HL-60/S4 treated with phorbol 12-myristate 13-acetate at 8.2 ng/mL for 4 days and 3 days (cell line): ENCODE measurements at regions not wholly inside any gene's neighbourhood (a gene's known extent, or its start where the extent isn't known, plus 50 kb on each side); places are given as distances from the start of the nearest gene placed in this dataset.

Experiments
- in situ Hi-C: fragments of 300-500 bp; cut with MboI; formaldehyde crosslinking; loops from 2 replicates; pipeline ENCODE4 v1.15.0; 2022; ENCODE audit warnings: low sequenced_read_pairs

GRCh38 chr2:129777762-129778583, 201.5 kb upstream of the RAB6C start:
- in situ Hi-C loops = no loop called here

DNA sequence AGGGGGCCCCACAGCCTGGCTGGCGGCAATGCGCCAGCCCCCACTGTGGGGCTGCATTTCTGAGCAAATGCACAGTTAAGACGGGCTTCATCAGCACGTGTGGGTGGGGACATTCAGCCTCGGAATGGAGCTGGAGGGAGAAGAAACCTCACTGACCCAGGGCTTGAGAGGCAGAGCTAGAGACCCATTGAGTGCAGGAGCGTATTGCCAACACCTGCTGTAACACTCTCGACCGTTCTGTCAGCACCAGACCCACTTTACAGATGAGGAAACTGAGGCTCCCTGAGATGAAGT, 200.9 kb upstream of the RAB6C start:
- in situ Hi-C loops = no loop called here

- in situ Hi-C loops = no loop called here
Observed at GRCh38 chr2:129779783-129780182, 199.7 kb upstream of the RAB6C start.

GRCh38 chr2:129780316-129781270, 198.9 kb upstream of the RAB6C start:
- in situ Hi-C loops = no loop called here

DNA sequence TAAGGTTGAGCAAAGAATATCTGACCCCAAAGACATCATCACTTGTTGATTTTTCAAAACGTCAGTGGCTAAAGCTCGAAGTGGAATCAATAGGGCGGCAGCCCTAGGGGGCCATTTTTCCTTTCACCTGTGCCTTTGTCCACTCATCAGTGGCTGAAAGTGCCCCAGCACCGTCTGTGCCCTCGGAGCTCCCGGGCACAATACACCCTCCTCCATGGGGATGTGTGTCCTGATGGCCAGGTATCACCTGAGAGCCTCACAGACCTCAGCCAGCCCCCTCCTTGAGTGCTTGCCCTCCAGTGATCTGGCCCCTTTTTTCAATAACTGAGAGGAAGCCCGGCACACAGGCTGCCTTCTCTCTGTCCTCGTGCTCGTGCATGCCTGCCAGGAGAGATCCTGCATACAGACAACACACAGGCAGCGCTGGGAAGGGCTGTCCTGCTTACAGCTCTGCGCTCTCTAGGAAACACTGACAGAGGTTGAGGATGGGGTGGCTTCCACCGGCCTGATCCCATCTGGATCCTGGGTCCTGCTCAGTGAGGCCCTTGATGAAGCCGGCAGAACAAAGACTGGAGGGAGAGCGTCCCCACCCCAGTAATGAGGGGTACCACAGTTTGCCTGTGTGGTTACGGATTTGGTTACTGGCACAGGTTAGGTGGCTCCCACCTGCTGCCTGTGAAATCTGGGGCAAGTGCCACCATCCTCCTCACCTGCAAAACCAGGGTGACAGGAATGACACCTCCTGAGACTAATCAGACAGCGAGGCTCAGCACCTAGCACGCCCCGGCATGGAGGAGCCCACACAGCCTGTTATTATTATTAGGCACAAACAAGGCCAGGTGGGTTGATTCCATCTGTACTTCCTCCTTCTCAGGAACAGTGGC, 197.5 kb upstream of the RAB6C start:
- in situ Hi-C loops = no loop called here

DNA sequence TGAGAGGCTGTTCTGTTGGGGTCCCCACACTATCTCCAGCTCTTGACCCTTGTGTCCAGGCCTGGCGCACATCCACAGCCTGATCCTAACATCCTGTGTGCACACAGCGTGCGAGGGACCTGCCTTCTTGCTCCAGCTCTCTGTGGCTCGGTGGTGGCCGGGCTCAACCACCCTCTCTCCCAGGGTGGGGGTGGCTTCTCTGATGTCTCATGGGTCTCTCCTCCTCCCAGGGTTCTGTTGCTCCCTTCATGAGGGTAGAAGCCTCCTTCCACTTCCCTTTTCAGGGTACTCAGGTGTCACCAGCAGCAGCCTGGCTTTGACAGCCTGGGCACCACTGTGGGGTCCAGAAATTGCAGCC, 196.9 kb upstream of the RAB6C start:
- in situ Hi-C loops = no loop called here

GRCh38 chr2:129784486-129784885, 195.0 kb upstream of the RAB6C start:
- in situ Hi-C loops = no loop called here

DNA sequence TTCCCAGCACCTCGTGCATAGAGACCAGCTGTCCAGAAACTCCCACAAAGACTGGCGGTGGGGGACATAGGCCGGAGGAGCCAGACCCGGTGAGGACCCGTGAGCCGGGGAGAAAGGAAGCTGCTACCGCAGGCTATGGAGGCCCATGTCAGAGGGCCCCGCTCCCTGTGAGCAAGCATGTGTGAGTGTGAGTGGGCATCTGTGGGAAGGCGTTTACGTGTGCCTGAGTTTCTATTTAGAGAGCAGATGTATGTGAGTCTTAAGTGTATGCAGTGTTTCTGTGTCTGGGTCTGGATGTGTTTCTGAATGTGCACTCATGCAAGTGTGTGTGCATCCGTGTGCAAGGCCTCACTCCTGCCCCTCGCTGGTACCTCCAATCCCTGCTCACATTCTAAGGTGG, 187.8 kb upstream of the RAB6C start:
- in situ Hi-C loops = no loop called here

GRCh38 chr2:129793431-129793902, 186.0 kb upstream of the RAB6C start:
- in situ Hi-C loops = no loop called here

DNA sequence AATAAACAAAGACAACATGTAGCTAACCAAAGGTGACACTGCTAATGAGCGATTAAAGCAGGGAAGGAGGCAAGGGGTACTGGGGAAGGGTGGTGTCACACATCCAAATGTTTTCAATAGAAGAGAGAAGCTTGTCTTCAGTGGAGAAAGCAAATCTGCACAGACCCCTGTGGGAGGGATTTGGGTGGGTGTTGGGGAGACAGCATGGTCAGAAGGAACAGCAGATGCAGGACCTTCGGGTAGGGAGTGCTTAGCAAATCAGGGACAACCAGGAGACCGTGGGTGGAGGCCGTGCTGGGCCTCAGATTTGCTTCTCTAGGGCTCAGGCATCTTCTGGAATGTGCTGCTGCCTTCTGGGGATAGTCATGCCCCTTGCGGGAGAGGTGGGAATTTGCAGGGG, 185.3 kb upstream of the RAB6C start:
- in situ Hi-C loops = no loop called here

GRCh38 chr2:129794540-129794939, 184.9 kb upstream of the RAB6C start:
- in situ Hi-C loops = no loop called here

GRCh38 chr2:129796225-129796624, 183.2 kb upstream of the RAB6C start:
- in situ Hi-C loops = no loop called here

DNA sequence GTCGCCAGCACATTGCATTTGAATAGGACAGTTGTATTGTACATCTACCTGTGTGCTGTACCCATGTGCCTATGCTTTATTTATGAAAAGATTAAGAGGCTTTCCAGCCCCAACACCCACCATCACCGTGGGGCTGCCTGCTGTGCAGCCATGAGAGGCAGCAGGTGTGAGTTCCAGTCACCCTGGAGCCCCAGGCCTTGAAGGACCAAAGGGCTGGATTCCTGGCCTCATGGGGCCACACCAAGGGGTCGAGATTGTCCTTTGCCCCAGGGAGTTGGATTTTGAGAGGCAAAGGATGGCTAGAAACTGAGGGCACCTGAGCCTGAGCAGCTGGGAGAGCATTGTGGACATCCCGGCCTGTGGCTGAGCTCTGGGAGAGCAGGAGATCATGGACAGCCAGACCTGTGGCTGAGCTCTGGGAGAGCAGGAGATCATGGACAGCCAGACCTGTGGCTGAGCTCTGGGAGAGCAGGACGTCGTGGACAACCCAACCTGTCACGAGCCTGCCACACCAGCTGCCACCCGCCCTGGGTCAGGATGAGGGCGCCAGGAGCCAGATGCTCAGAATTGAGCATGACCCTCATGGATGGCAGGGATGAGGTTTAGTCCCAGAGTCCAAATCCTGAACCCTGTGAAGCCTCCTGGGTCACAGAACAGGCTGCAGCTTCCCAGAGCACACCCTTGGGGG, 182.5 kb upstream of the RAB6C start:
- in situ Hi-C loops = no loop called here

GRCh38 chr2:129797489-129798300, 181.8 kb upstream of the RAB6C start:
- in situ Hi-C loops = no loop called here

DNA sequence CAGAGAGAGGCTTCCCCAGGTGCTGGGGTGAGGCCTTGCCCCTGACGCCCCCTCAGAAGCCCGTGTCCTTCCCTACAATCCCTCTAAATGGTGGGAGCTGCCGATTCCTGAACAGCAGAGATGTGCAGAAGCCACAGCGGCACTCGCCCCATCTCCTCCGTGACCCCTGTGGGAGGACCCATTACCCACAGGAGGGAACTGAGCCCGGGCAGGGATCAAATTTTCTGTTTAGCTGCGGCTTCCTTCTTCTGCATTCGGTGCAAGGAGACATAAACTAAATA, 181.2 kb upstream of the RAB6C start:
- in situ Hi-C loops = no loop called here

DNA sequence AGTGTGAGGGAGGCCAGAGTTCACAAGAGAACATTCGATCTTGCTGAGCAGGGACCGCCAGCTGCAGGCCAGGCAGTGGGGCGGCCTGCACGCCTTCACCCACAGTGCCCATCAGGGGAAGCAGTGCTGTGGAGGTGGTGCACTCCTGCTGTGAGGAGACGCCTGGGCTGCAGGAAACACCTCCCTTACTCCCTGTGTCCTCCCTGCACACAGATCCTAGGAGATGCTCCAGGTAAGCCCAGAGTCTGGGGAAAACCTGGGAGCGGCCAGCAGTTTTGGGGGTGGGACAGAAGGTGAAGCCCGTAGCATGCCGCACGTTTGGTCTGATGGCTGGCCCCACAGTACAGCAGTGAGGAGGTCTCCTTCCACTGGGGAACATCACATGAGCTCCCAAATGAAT, 180.8 kb upstream of the RAB6C start:
- in situ Hi-C loops = no loop called here

DNA sequence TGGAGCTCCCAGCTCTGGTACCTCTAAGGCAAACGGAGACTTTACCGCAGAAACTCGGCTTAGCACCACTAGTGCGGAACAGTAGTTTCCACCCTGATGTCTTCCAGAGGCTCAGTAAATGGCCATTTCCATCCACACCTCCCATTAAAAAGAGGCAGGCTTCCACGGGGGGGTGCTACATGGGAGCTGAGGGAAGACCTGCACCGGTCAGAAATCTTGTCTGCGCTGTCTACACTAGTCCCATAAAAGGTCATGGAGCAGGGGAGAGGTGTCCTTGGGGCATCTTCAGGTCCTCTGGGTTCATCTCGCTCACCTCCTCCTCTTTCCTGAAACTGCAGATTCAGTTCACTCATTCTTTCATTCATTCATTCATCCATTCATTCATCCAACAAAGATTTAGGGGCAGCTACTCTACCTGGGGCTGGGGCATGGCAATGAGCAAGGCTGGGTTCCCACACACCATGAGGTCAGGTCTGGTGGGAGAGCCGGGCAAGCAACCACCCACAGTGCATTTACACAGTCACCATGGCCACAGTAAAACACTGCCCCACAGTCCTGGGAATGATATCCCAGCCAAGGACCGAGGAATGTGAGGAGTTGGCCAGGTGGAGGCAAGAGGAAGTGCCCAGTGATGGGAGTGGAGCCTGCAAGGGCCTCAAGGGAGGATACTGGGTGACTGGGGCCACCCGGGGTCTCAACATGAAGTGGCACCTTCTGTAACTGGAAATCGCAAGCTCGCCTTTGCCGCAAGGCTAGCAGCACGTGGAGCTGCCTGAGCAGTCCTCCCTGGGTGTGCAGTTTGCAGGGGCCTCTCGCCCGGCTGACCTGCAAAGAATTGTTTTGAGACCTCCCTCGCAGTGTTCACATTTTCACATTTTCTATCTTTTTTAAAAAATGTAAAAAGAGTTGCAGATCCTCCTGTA, 180.2 kb upstream of the RAB6C start:
- in situ Hi-C loops = no loop called here

GRCh38 chr2:129800285-129800684, 179.2 kb upstream of the RAB6C start:
- in situ Hi-C loops = no loop called here

DNA sequence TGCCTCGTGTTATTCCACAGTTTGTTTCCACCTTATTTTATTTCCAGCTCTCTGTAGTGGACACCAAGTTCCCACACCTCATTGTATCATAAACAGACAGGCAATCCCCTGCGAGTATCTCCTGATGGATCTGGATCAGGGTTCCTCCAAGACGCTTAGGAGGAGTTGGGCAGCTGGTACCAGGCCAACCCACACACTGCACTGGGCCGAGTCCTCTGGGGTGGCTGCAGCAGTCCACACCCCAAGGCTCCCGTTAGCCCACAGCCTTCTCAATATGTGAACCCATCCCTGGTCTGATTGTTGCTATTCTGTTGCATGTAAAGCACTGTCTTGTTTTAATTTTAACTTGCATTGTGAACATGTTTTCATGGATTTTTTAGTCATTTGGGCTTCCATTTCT, 178.8 kb upstream of the RAB6C start:
- in situ Hi-C loops = no loop called here
